Endodermal cell (in vitro differentiated cells): ENCODE measurements at regions not wholly inside any gene's neighbourhood (a gene's known extent, or its start where the extent isn't known, plus 50 kb on each side); places are given as distances from the start of the nearest gene placed in this dataset.

Experiments
- DNase-seq: peaks from one replicate; pipeline ENCODE4 v3.0.0-alpha.2; 2017
- H3K27ac ChIP-seq: 2 replicates; pipeline ENCODE4 v1.5.1; 2013; ENCODE audit warnings: mild to moderate bottlenecking, low read depth, low read length, moderate library complexity
- H3K27me3 ChIP-seq: 2 replicates; pipeline ENCODE4 v1.6.1; 2013; ENCODE audit warnings: mild to moderate bottlenecking, low read length, moderate library complexity; ENCODE audit not compliant: insufficient read depth, control insufficient read depth, poor library complexity, severe bottlenecking
- H3K36me3 ChIP-seq: 2 replicates; pipeline ENCODE4 v1.7.0; 2013; ENCODE audit warnings: mild to moderate bottlenecking, low read length, moderate library complexity; ENCODE audit not compliant: control insufficient read depth, insufficient read depth
- H3K4me1 ChIP-seq: one replicate; pipeline ENCODE4 v1.7.0; 2013; ENCODE audit warnings: low read length; ENCODE audit not compliant: control insufficient read depth, insufficient read depth
- H3K4me3 ChIP-seq: 2 replicates; pipeline ENCODE4 v1.5.1; 2013; ENCODE audit warnings: mild to moderate bottlenecking, low read length, moderate library complexity
- H3K9ac ChIP-seq: 2 replicates; pipeline ENCODE4 v1.6.1; 2013; ENCODE audit warnings: mild to moderate bottlenecking, low read length, moderate library complexity; ENCODE audit not compliant: poor library complexity, severe bottlenecking; ENCODE audit errors: extremely low read depth
- H3K9me3 ChIP-seq: 2 replicates; pipeline ENCODE4 v1.6.1; 2013; ENCODE audit warnings: mild to moderate bottlenecking, low read length, moderate library complexity; ENCODE audit not compliant: control insufficient read depth
- H3K27ac Mint-ChIP-seq: 2 replicates; pipeline ENCODE4 v1.8.0; 2020; ENCODE audit warnings: mixed read lengths
- H3K27me3 Mint-ChIP-seq: 2 replicates; pipeline ENCODE4 v1.8.0; 2021; ENCODE audit warnings: mild to moderate bottlenecking, mixed read lengths; ENCODE audit not compliant: insufficient read depth
- H3K36me3 Mint-ChIP-seq: 2 replicates; pipeline ENCODE4 v1.8.0; 2020; ENCODE audit warnings: low read depth, mixed read lengths
- H3K4me1 Mint-ChIP-seq: 2 replicates; pipeline ENCODE4 v1.8.0; 2020; ENCODE audit warnings: mixed read lengths
- H3K4me3 Mint-ChIP-seq: 2 replicates; pipeline ENCODE4 v1.8.0; 2020; ENCODE audit warnings: mild to moderate bottlenecking, moderate library complexity, mixed read lengths
- H3K9me3 Mint-ChIP-seq: 2 replicates; pipeline ENCODE4 v1.8.0; 2020; ENCODE audit warnings: mild to moderate bottlenecking, mixed read lengths
- CTCF ChIP-seq: fragments of 200-600 bp; sonication (generic); conservative IDR thresholded peaks from 2 replicates; pipeline ENCODE4 v1.5.0; 2021; ENCODE audit warnings: antibody characterized with exemption, mild to moderate bottlenecking
- WGBS, 2 experiments: methylation state at CpG; one replicate each; pipeline versions ENCODE4 v1.1.5 to v1.1.7; 2013; ENCODE audit warnings: missing lambda C conversion rate in 2 of 2, mixed read lengths in 1 of 2; ENCODE audit not compliant: insufficient coverage in 1 of 2, insufficient read length in 1 of 2; 5-methylcytosine and 5-hydroxymethylcytosine counted together

GRCh38 chrX:138020941-138021340 is 455.0 kb downstream of the ZIC3 start:
- H3K27ac ChIP-seq, result no peak overlapping the region
- no peaks in the 10 kb centered on the region for H3K27me3 ChIP-seq
- H3K4me3 ChIP-seq, result no peak overlapping the region
- H3K36me3 Mint-ChIP-seq, result no peaks in the 10 kb centered on the region
- H3K9me3 ChIP-seq, result no peaks in the 10 kb centered on the region
- no peak for DNase-seq
- no peaks in the 10 kb centered on the region for H3K36me3 ChIP-seq
- H3K27me3 Mint-ChIP-seq, result no peaks in the 10 kb centered on the region
- H3K4me1 Mint-ChIP-seq, result peaks cover 13% of the 10 kb centered on the region
- no peak overlapping the region for H3K4me3 Mint-ChIP-seq
- no peaks in the 10 kb centered on the region for H3K4me1 ChIP-seq
- H3K9me3 Mint-ChIP-seq, result peaks cover 36% of the 10 kb centered on the region
- WGBS, 2 experiments, result 11% methylated on average over 1 of the region's 1 CpG; no CpG with 5 or more reads in 1 of the 2 experiments
- no peak for TF ChIP-seq CTCF
- H3K9ac ChIP-seq, result no peak overlapping the region
- H3K27ac Mint-ChIP-seq, result peak overlapping the region; percentile 44

- peaks cover 48% of the 10 kb centered on the region for H3K9me3 Mint-ChIP-seq
- 80 to 94% methylated on average over 1 of the region's 1 CpG for WGBS, 2 experiments
- no peaks in the 10 kb centered on the region for H3K27me3 Mint-ChIP-seq
- no peak overlapping the region for H3K4me3 Mint-ChIP-seq
- Histone ChIP-seq H3K9me3 (no peaks in the 10 kb centered on the region), H3K9ac (no peak overlapping the region), H3K4me3 (no peak overlapping the region), H3K27me3 (no peaks in the 10 kb centered on the region), H3K27ac (no peak overlapping the region), H3K4me1 (no peaks in the 10 kb centered on the region), H3K36me3 (no peaks in the 10 kb centered on the region)
- H3K36me3 Mint-ChIP-seq, result no peaks in the 10 kb centered on the region
- peaks cover 23% of the 10 kb centered on the region for H3K4me1 Mint-ChIP-seq
- H3K27ac Mint-ChIP-seq, result no peak overlapping the region
- DNase-seq, result no peak
- peak; percentile 74 for TF ChIP-seq CTCF
These were observed 460.3 kb downstream of the ZIC3 start for GRCh38 chrX:138026211-138026610.

GRCh38 chrX:138031715-138032114 is 465.8 kb downstream of the ZIC3 start:
- no peaks in the 10 kb centered on the region for H3K27me3 Mint-ChIP-seq
- no peaks in the 10 kb centered on the region for H3K9me3 ChIP-seq
- no peak overlapping the region for H3K27ac Mint-ChIP-seq
- peaks cover 25% of the 10 kb centered on the region for H3K4me1 Mint-ChIP-seq
- peaks cover 41% of the 10 kb centered on the region for H3K9me3 Mint-ChIP-seq
- no peak for TF ChIP-seq CTCF
- no peak for DNase-seq
- no peak overlapping the region for H3K9ac ChIP-seq
- H3K27me3 ChIP-seq, result no peaks in the 10 kb centered on the region
- H3K27ac ChIP-seq, result no peak overlapping the region
- no peaks in the 10 kb centered on the region for H3K4me1 ChIP-seq
- H3K4me3 Mint-ChIP-seq, result no peak overlapping the region
- no peaks in the 10 kb centered on the region for H3K36me3 Mint-ChIP-seq
- no peak overlapping the region for H3K4me3 ChIP-seq
- H3K36me3 ChIP-seq, result no peaks in the 10 kb centered on the region
